ENCODE measurements at regions not wholly inside any gene's neighbourhood (a gene's known extent, or its start where the extent isn't known, plus 50 kb on each side); places are given as distances from the start of the nearest gene placed in this dataset.

GRCh38 chr14:25630447-25630846 lies 580.5 kb upstream of the STXBP6 start:
- TF ChIP-seq POLR2A (IDR thresholded peaks at IDR 0.05) = no peak
- no peak for TF ChIP-seq CTCF (IDR thresholded peaks at IDR 0.05)
- no peak for TF ChIP-seq EP300 (IDR thresholded peaks at IDR 0.05)
